ENCODE measurements at regions not wholly inside any gene's neighbourhood (a gene's known extent, or its start where the extent isn't known, plus 50 kb on each side); places are given as distances from the start of the nearest gene placed in this dataset.

GRCh38 chr2:241931976-241932898 lies 62.7 kb downstream of the RTP5 start:
- H3K4me3 ChIP-seq (ENCODE audit: low read depth in 1 of 3, low read length in 3 of 3) = no peak overlapping the region
- H3K27ac ChIP-seq (ENCODE audit: low read depth in 1 of 3, low read length in 2 of 3) = no peak overlapping the region
- H3K4me1 ChIP-seq (ENCODE audit: control insufficient read depth in 3 of 3, insufficient read depth in 2 of 3, low read depth in 1 of 3, low read length in 2 of 3) = no peaks in the 10 kb centered on the region
- no peaks in the 10 kb centered on the region for H3K27me3 ChIP-seq (ENCODE audit: control insufficient read depth in 3 of 3, insufficient read depth in 3 of 3, low read length in 3 of 3)
- DNase-seq (no peak), FAIRE-seq (no peak)
- WGBS, 3 donors = 78 to 87% (median 84%) methylated on average over 31 of the region's 31 CpGs
- H3K36me3 ChIP-seq (ENCODE audit: control insufficient read depth in 3 of 3, insufficient read depth in 2 of 3, low read depth in 1 of 3, low read length in 3 of 3) = no peaks in the 10 kb centered on the region
- peaks cover 0 to 4% of the 10 kb centered on the region in 2 donors for H3K9me3 ChIP-seq (ENCODE audit: control insufficient read depth in 2 of 2, insufficient read depth in 1 of 2, low read depth in 1 of 2, low read length in 1 of 2)

- DNase-seq = no peak
- Histone ChIP-seq H3K9me3 (ENCODE audit: control insufficient read depth in 2 of 2, insufficient read depth in 1 of 2, low read depth in 1 of 2, low read length in 1 of 2) (peaks cover 0 to 4% of the 10 kb centered on the region in 2 donors), H3K27ac (ENCODE audit: low read depth in 1 of 3, low read length in 2 of 3) (no peak overlapping the region), H3K36me3 (ENCODE audit: control insufficient read depth in 3 of 3, insufficient read depth in 2 of 3, low read depth in 1 of 3, low read length in 3 of 3) (no peaks in the 10 kb centered on the region), H3K4me1 (ENCODE audit: control insufficient read depth in 3 of 3, insufficient read depth in 2 of 3, low read depth in 1 of 3, low read length in 2 of 3) (no peaks in the 10 kb centered on the region), H3K4me3 (ENCODE audit: low read depth in 1 of 3, low read length in 3 of 3) (no peak overlapping the region), H3K27me3 (ENCODE audit: control insufficient read depth in 3 of 3, insufficient read depth in 3 of 3, low read length in 3 of 3) (no peaks in the 10 kb centered on the region)
- 58 to 78% (median 59%) methylated on average over 9 of the region's 9 CpGs for WGBS, 3 donors
- FAIRE-seq = no peak
Measured at GRCh38 chr2:241932899-241933178, 63.3 kb downstream of the RTP5 start.

- Histone ChIP-seq H3K36me3 (ENCODE audit: control insufficient read depth in 3 of 3, insufficient read depth in 2 of 3, low read depth in 1 of 3, low read length in 3 of 3) (no peaks in the 10 kb centered on the region), H3K4me3 (ENCODE audit: low read depth in 1 of 3, low read length in 3 of 3) (no peak overlapping the region), H3K9me3 (ENCODE audit: control insufficient read depth in 2 of 2, insufficient read depth in 1 of 2, low read depth in 1 of 2, low read length in 1 of 2) (peaks cover 0 to 4% of the 10 kb centered on the region in 2 donors), H3K4me1 (ENCODE audit: control insufficient read depth in 3 of 3, insufficient read depth in 2 of 3, low read depth in 1 of 3, low read length in 2 of 3) (no peaks in the 10 kb centered on the region), H3K27me3 (ENCODE audit: control insufficient read depth in 3 of 3, insufficient read depth in 3 of 3, low read length in 3 of 3) (no peaks in the 10 kb centered on the region), H3K27ac (ENCODE audit: low read depth in 1 of 3, low read length in 2 of 3) (no peak overlapping the region)
- 14 to 39% (median 27%) methylated on average over 11 of the region's 11 CpGs for WGBS, 3 donors
- FAIRE-seq = no peak
- peak; percentile 8 to 23 for DNase-seq
Measured at GRCh38 chr2:241933179-241933911, 63.8 kb downstream of the RTP5 start.

- no peak for FAIRE-seq
- 78 to 86% (median 79%) methylated on average over 1 of the region's 1 CpG for WGBS, 3 donors
Measured at GRCh38 chr2:241935314-241935713, 65.8 kb downstream of the RTP5 start.

GRCh38 chr2:241935774-241936173 lies 66.2 kb downstream of the RTP5 start:
- Histone ChIP-seq H3K27ac (ENCODE audit: low read depth in 1 of 3, low read length in 2 of 3) (no peak overlapping the region), H3K36me3 (ENCODE audit: control insufficient read depth in 3 of 3, insufficient read depth in 2 of 3, low read depth in 1 of 3, low read length in 3 of 3) (no peaks in the 10 kb centered on the region), H3K27me3 (ENCODE audit: control insufficient read depth in 3 of 3, insufficient read depth in 3 of 3, low read length in 3 of 3) (no peaks in the 10 kb centered on the region), H3K4me1 (ENCODE audit: control insufficient read depth in 3 of 3, insufficient read depth in 2 of 3, low read depth in 1 of 3, low read length in 2 of 3) (no peaks in the 10 kb centered on the region), H3K4me3 (ENCODE audit: low read depth in 1 of 3, low read length in 3 of 3) (no peak overlapping the region), H3K9me3 (ENCODE audit: control insufficient read depth in 2 of 2, insufficient read depth in 1 of 2, low read depth in 1 of 2, low read length in 1 of 2) (peaks cover 0 to 15% of the 10 kb centered on the region in 2 donors)
- 84 to 92% (median 91%) methylated on average over 6 of the region's 6 CpGs for WGBS, 3 donors
- FAIRE-seq = no peak
- DNase-seq = no peak

More at GRCh38 chr2:241935314-241935713, 65.8 kb downstream of the RTP5 start:
- no peak overlapping the region for H3K27ac ChIP-seq (ENCODE audit: low read depth in 1 of 3, low read length in 2 of 3)
- H3K4me1 ChIP-seq (ENCODE audit: control insufficient read depth in 3 of 3, insufficient read depth in 2 of 3, low read depth in 1 of 3, low read length in 2 of 3) = no peaks in the 10 kb centered on the region
- H3K27me3 ChIP-seq (ENCODE audit: control insufficient read depth in 3 of 3, insufficient read depth in 3 of 3, low read length in 3 of 3) = no peaks in the 10 kb centered on the region
- DNase-seq = no peak
- peaks cover 0 to 14% of the 10 kb centered on the region in 2 donors for H3K9me3 ChIP-seq (ENCODE audit: control insufficient read depth in 2 of 2, insufficient read depth in 1 of 2, low read depth in 1 of 2, low read length in 1 of 2)
- H3K4me3 ChIP-seq (ENCODE audit: low read depth in 1 of 3, low read length in 3 of 3) = no peak overlapping the region
- no peaks in the 10 kb centered on the region for H3K36me3 ChIP-seq (ENCODE audit: control insufficient read depth in 3 of 3, insufficient read depth in 2 of 3, low read depth in 1 of 3, low read length in 3 of 3)

- H3K4me3 ChIP-seq (ENCODE audit: low read depth in 1 of 3, low read length in 3 of 3) = no peak overlapping the region
- no peak overlapping the region for H3K27ac ChIP-seq (ENCODE audit: low read depth in 1 of 3, low read length in 2 of 3)
- H3K27me3 ChIP-seq (ENCODE audit: control insufficient read depth in 3 of 3, insufficient read depth in 3 of 3, low read length in 3 of 3) = no peaks in the 10 kb centered on the region
- no peak for DNase-seq
- no peak for FAIRE-seq
- H3K4me1 ChIP-seq (ENCODE audit: control insufficient read depth in 3 of 3, insufficient read depth in 2 of 3, low read depth in 1 of 3, low read length in 2 of 3) = no peaks in the 10 kb centered on the region
- H3K36me3 ChIP-seq (ENCODE audit: control insufficient read depth in 3 of 3, insufficient read depth in 2 of 3, low read depth in 1 of 3, low read length in 3 of 3) = no peaks in the 10 kb centered on the region
- WGBS, 3 donors = 63 to 82% (median 72%) methylated on average over 37 to 55 of the region's 55 CpGs
- peaks cover 0 to 15% of the 10 kb centered on the region in 2 donors for H3K9me3 ChIP-seq (ENCODE audit: control insufficient read depth in 2 of 2, insufficient read depth in 1 of 2, low read depth in 1 of 2, low read length in 1 of 2)
Measured at GRCh38 chr2:241936457-241937133, 67.1 kb downstream of the RTP5 start.

GRCh38 chr2:241937297-241937696 lies 67.8 kb downstream of the RTP5 start:
- Histone ChIP-seq H3K27ac (ENCODE audit: low read depth in 1 of 3, low read length in 2 of 3) (no peak overlapping the region), H3K27me3 (ENCODE audit: control insufficient read depth in 3 of 3, insufficient read depth in 3 of 3, low read length in 3 of 3) (no peaks in the 10 kb centered on the region), H3K4me1 (ENCODE audit: control insufficient read depth in 3 of 3, insufficient read depth in 2 of 3, low read depth in 1 of 3, low read length in 2 of 3) (no peaks in the 10 kb centered on the region), H3K4me3 (ENCODE audit: low read depth in 1 of 3, low read length in 3 of 3) (no peak overlapping the region), H3K36me3 (ENCODE audit: control insufficient read depth in 3 of 3, insufficient read depth in 2 of 3, low read depth in 1 of 3, low read length in 3 of 3) (no peaks in the 10 kb centered on the region), H3K9me3 (ENCODE audit: control insufficient read depth in 2 of 2, insufficient read depth in 1 of 2, low read depth in 1 of 2, low read length in 1 of 2) (peaks cover 0 to 15% of the 10 kb centered on the region in 2 donors)
- DNase-seq (no peak), FAIRE-seq (no peak)
- 89 to 91% (median 90%) methylated on average over 14 to 15 of the region's 15 CpGs for WGBS, 3 donors

GRCh38 chr2:241939541-241939940 lies 70.0 kb downstream of the RTP5 start:
- no peak for FAIRE-seq
- DNase-seq = no peak
- no peaks in the 10 kb centered on the region for H3K27me3 ChIP-seq (ENCODE audit: control insufficient read depth in 3 of 3, insufficient read depth in 3 of 3, low read length in 3 of 3)
- H3K9me3 ChIP-seq (ENCODE audit: control insufficient read depth in 2 of 2, insufficient read depth in 1 of 2, low read depth in 1 of 2, low read length in 1 of 2) = peaks cover 0 to 15% of the 10 kb centered on the region in 2 donors
- H3K36me3 ChIP-seq (ENCODE audit: control insufficient read depth in 3 of 3, insufficient read depth in 2 of 3, low read depth in 1 of 3, low read length in 3 of 3) = no peaks in the 10 kb centered on the region
- no peaks in the 10 kb centered on the region for H3K4me1 ChIP-seq (ENCODE audit: control insufficient read depth in 3 of 3, insufficient read depth in 2 of 3, low read depth in 1 of 3, low read length in 2 of 3)
- no peak overlapping the region for H3K27ac ChIP-seq (ENCODE audit: low read depth in 1 of 3, low read length in 2 of 3)
- no peak overlapping the region for H3K4me3 ChIP-seq (ENCODE audit: low read depth in 1 of 3, low read length in 3 of 3)
- WGBS, 3 donors = 71 to 80% (median 78%) methylated on average over 7 of the region's 7 CpGs
